ENCODE measurements at regions not wholly inside any gene's neighbourhood (a gene's known extent, or its start where the extent isn't known, plus 50 kb on each side); places are given as distances from the start of the nearest gene placed in this dataset.
"Not testable (repeated sequence)": the region's sequence is repeated elsewhere in the genome, so short reads cannot be mapped to it uniquely, and the experiment has no call there.

DNA sequence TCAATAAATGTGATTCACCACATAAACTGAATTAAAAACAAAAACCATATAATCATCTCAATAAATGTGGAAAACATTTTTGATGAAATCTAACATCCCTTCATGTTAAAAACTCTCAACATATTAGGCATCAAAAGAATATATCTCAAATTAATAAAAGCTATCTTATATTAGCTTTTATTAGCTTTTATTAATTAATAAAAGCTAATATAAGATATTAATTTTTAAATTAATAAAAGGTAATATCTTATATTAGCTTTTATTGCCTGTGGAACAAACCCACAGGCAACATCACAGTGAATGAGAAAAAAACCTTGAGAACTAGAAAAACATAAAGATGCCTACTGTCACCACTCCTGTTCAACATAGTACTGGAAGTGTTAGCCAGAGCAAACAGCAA is 338.9 kb upstream of the GRIA1 start:
- DNase-seq, result no peak

DNA sequence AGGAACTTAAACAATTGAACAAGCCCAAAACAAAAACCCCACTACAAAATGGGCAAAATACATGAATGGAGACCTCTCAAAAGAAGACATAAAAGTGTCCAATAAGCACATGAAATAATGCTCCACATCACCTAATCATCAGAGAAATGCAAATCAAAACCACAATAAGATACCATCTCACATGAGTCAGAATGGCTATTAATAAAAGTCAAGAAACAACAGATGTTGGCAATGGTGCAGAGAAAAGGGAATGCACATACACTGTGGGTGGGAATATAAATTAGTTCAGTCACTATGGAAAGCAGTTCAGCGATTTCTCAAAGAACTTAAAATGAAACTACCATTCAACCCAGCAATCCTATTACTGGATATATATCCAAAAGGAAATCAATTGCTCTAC is 337.4 kb upstream of the GRIA1 start:
- peak; percentile 66 for DNase-seq

DNA sequence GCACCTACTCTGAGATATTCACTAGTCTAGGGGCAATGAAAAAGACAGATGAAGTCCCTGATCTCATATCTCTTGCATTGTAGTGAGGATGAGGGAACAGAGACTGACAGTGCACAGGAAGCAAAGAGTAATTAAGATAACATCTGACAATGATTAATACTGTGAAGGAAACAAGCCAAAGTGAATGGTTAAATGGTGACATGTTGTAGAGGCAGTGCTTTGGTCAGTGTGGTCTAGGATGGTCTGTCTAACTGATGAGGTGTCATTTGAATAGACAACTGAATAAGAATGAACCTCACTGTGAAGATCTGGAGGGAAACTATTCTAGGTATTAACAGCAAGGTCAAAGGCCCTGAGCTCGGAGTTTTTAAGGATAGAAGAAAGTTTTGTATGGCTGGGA is 333.3 kb upstream of the GRIA1 start:
- DNase-seq, result peak; percentile 70

DNA sequence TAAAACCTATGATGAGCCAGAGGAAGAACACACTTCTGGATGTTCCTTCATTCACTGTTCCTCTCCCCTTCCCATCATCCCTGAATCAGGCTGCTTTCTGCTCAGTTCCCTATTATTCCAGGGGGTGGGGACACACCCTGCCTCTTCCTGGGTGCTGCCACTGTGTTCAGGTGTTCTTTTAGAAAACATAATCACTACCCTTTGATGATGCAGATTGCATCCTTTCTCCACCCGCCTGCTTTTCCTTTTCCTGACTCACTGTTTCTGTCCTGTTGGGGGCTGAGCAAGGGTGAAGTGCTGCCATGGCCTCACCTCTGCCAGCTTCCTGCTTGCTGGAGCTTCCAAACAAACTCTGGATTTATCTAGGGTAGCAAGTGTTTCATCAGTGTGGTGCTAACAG is 331.9 kb upstream of the GRIA1 start:
- no peak for DNase-seq

DNA sequence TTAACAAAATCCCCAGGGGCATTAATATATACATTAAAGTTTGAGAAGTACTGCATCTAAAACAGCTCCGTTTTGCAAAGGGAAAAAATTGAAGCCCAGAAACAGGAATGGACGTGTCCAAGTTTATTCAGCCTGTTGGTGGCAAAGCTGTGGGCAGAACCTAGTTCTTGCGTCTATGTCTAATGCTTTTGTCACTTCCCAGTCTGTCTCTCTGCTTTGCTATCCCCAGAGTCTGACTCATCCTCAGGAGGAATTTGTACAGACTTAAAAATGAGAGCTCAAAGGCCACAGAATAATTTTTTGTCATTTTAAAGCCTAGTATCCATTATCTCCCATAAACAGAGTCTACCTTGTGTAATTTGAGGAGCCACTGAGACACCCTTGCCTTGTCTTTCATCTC is 330.9 kb upstream of the GRIA1 start:
- DNase-seq, result peak; percentile 65

DNA sequence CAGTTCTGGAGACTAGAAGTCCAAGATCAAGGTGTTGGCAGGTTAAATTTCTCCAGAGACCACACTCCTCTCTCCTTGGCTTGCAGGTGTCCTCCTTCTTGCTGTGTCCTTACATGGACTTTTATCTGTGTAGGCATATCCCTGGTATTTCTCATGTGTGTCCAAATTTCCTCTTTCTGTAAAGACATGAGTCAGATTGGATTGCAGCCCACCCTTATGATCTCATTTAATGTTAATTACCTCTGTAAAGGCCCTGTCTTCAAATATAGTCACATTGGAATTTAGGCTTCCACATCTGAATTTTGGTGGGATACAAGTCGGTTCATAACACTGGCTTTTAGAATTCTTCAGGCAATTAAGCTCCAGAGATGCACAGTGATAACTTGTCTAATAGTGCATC is 322.2 kb upstream of the GRIA1 start:
- no peak for DNase-seq

DNA sequence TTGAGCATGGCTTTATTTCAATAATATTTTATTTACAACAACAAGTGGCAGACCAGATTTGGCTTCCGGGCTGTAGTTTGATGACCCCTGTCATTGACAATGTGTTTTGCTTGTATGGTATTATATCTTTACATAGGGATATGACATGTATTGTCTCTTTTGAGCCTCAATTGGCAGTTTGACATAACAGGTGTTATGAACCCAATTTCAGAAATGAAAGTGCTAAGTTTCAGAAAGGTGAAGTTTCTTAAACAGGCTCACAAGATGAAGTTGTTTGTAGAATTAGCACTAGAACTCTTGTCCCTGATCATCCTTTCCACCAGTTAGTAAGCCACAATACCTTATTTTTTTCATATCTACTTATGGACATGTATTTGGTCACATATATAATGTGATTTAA is 303.0 kb upstream of the GRIA1 start:
- no peak for DNase-seq

DNA sequence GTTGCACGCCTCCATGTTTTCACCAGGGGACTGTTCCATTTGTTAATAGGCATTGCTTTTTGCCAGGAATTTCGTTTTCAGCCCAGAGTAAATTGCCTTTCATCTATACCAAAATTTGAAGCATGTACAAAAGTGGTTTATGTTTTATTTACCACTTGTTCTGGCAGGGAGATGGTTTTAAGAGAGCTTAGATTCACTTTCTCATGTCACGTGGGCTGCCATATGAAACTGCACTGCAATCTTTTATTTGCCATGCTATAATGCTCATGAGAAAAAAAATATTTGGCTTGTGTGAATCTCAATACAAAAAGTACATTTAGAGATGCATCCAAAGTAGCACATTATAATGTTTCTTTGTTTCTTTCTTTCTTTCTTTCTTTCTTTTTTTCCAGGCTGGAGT is 284.1 kb upstream of the GRIA1 start:
- DNase-seq, result no peak

DNA sequence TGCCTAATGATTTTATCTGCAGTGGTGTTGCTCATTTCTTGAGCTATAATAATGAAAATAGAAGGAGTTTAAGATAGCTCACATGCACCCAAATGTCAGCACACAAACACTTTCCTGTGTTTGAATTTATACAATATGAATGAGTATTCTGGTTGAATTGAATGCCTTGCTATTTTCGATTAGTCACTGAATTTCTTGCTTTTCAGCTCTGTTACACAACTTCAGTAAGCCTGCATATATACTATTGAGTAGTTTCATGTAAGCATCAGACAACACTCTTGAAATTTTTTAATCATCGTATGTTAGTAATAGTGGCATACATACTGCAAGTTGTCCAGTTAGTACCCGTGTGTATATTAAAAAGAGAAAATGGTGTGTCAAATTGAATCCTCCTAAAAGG is 281.5 kb upstream of the GRIA1 start:
- no peak for DNase-seq

DNA sequence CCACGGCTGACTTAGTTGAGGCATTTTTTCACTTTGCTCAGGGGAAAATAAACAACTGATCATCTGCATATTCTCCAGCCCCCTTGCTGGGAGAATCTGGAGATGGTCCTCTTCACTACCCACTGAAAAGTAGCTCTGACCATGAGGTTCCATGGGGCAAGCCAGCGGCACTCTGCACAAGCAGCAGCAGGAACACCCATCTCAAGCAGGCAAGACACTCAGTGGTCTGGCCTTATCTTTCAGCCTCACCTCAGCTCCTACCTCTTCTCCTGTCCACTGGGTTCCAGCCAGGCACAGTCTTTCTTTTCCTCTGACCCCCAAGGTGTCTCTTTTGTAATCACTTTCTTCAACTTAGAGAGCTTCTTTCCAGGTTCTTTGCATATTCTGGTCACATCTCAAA is 280.8 kb upstream of the GRIA1 start:
- no peak for DNase-seq

DNA sequence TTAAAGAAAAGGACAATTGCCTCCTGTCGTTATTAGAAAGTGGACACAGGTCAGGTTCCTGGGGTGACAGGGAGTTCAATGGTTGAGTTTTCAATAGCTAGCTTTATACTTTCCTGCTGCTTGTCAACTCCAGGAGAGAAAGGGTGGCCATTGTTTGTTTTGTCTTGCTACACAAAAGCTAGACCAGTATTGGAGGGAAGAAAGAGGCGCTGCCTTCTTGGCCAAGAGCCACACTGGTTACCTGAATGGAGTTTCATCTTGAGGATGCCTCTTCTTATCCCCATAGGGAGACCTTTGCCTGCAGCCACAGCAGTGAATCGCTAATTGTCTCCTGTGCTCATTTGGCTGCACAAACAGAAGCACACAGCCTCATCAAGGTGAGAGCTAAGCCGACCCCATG is 279.4 kb upstream of the GRIA1 start:
- no peak for DNase-seq

DNA sequence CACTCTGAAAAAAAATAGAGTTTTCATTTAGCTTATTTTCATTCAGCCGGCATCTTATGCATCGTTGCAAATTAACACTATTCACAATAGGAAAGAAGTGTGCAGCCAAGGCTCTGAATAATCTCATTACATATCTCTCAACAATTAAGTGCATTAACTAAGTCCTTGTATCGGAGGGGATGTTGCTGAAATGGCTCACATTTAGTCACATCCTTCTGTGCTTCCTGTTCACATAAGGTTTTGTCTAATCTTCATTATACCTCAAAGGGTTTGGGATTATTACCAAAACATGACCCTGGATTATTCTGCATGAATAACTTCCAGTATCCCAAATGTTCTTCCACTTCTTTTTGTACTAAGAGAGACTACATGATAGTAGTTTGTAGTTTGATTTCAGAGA is 278.0 kb upstream of the GRIA1 start:
- no peak for DNase-seq

DNA sequence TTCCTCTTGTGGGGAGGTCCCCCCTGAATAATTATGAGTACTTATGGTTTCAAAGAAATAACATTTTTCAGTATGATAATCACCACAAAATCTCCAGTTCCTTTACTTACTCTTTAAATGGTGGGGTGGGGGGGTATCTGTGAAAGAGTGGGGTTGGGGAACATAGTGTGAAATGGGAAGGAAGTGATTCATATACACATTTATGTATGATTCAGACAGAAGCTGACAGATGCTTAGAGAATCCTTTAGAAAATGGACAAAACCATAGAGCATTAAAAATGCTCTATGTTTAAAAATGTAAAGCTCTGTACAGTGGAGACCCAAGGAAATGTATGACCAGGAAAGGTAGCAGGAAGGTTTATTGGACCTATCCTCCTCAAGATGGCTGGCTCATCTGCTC is 267.5 kb upstream of the GRIA1 start:
- peak; percentile 76 for DNase-seq

DNA sequence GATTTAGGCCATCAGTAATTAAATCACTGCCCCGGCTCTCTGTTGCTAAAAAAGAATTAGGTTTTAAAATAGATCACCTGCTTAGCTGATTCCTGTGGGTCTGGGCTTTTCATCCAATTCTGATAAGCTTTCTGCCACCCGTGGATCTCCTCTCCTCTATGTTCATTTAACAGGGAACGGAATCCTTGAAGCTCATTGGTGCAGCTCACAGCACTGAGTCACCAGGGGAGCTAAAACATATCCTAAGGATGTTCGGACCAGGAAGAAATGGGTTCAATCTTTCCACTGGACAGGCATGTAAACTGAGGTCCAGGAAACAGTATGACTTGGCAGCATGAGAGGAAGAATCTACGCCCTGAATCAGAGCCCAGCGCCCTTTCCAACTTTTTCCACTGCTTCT is 267.1 kb upstream of the GRIA1 start:
- DNase-seq, result peak; percentile 20

DNA sequence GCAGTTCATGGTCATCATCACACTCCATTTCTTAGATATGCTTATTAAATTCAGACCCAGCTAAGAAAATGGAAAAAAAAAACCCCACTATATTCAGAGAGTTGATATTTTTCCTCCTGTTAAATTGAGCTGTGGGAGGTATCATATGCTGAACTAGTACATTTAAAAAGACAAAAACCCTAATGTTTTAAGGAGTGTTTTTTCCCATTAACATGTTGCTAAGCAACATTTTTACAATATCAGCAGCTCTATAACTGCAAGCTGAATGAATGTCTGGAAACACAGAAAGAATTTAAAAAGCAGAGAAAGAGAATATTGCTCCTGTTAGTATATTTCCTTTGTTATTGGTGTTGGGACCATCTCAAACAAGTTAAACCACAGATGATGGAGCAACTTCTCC is 265.8 kb upstream of the GRIA1 start:
- DNase-seq, result no peak

DNA sequence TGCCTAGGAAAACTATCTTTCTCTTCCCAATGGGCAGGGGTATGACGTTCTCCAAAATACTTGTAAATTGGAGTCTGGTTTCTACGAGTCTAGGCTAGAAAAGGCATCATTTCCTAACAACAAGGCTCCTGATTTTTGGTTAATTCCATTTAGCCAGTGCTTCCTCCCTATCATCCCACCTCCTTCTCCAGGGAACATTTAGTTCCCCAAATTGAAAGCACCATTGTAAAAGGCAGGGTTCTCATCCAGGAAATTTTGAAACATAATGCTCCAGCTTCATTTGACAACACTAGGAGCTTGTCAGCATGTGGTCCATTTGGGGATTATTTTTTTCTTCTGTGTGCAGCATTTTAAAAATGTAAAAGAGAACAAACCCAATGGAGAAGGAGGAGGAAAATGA is 256.5 kb upstream of the GRIA1 start:
- DNase-seq, result no peak

DNA sequence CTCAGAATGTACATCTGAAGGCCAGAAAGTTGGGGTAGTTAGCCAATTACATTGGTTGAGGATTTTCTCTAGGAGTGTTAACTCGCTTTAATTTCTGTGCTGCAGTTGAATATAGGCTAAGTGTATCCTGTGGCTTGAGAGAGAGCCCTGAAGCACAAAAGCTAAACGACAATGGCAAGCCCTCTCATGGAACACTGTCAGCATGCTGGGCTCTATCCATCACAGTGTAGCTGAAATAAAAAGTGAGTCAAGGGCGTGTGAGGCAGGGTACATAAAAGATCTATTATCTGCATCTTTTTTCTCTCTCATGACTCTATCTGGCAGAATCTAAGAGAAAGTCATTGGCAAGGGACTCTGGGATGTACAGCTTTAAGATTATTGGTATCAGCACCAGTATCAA is 254.2 kb upstream of the GRIA1 start:
- DNase-seq, result no peak

DNA sequence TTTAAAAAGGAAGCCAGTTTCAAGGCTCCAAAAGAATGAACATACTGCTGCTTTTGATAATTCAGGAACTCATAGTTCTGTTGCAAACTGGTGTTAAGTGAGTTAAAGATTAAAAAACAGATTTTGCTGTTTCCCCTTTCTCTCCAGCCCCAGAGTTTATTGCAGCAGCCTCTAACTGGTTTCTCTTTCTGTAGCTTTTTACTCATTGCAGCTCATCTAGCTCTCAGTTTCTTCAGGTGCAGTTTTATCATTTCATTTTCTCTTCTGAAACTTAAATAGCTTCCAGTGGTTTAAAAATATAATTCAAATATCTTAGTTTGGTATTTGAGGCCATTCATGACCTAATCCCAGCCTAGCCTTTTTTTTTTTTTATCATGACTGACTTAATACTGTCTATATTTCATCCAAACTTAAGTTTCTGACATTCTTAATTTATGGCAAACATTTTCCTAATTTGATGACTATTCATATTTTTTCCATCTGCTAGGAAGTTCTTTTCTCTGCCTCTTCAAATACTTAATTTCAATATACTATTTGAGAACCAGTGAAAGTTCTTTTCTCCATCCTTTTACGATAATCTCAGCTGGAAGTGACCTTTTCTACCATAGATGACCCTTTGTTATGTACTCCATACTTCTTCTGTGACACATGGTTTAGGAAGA is 252.7 kb upstream of the GRIA1 start:
- DNase-seq, result no peak

DNA sequence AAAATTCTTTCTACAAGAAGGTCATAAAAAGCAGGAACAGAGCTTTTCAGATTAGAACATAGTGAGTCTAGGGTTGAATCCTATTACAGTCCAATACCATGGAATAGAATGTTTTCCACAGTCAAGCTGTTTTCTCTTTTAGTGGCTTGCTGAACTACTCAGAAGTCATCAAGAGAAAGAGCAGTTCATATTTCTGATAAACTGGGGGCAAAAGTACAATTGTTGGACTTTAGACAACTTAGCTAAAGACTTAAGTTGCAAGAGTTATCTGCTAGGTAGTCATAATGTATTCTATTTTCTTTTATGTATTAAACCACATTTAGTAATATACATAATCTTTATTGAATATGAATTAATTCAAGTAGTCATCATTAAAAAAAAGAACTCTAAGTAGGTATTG is 233.1 kb upstream of the GRIA1 start:
- DNase-seq, result no peak

DNA sequence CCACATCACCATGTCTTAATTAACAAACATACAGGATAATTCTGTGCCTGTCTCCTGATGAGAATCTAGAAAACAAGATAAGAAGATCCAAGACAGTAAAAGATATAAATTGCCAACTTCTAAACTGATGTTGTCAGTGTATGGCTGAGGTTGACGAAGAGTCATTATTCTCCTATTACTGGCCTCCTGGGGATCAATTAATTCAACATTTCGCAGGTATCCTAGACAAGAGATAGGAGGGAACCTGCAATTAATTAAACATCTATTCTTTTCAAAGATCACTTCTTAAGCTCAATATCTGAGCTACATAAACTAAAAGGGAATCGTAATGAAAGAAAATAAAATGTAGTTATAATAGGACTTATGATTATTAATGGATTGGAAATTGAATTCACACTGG is 232.0 kb upstream of the GRIA1 start:
- no peak for DNase-seq

DNA sequence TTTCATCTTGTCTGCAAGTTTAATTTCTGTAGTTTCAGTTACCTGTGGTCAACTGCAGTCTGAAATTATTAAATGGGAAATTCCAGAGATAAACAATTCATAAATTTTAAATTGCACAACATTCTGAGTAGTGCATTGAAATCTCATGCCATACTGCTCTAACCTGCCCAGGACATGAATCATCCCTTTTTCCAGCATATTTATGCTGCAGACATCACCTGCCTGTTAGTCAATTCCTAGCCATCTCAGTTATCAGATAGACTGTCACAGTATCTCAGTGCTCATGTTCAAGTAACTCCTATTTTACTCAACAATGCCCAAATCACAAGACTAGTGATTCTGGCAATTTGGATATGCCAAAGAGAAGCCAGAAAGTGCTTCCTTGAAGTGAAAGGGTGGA is 223.0 kb upstream of the GRIA1 start:
- DNase-seq, result no peak

DNA sequence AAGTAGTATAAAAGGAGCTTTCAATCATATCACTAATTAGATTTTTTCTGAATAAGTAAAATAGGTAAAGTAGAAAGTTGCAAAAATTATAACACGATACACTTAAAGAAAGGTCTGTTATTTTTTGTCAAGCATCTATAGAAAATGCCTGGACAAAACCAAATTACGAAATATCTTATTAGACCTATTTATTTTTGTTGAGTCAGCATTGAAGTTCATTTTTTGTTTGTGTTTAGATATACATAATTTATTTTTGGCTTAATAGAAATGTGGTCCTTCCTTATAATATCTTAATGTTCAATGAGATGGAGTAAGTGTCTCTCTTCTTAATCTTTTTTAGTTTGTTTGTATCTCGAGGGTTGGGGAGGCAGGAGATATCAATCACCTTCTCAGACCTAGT is 214.8 kb upstream of the GRIA1 start:
- DNase-seq, result no peak

DNA sequence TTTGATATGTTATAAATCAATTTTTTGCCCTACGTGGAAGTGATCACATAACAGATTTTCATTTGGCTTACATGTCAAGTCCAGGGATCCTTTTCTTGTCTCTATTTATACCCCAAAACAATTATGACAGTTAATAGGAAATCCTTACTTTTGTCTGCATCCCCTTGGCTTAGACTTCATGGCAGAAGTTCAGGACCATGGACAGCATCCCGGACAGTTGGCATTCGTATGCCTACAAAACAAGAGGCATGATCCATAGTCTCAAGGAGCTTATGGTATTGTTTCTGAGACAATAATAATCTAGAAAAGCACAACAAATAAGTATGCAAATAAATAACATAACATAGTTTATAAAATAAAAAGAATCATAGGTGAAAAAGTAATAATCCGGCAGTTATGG is 214.3 kb upstream of the GRIA1 start:
- DNase-seq, result peak; percentile 35

DNA sequence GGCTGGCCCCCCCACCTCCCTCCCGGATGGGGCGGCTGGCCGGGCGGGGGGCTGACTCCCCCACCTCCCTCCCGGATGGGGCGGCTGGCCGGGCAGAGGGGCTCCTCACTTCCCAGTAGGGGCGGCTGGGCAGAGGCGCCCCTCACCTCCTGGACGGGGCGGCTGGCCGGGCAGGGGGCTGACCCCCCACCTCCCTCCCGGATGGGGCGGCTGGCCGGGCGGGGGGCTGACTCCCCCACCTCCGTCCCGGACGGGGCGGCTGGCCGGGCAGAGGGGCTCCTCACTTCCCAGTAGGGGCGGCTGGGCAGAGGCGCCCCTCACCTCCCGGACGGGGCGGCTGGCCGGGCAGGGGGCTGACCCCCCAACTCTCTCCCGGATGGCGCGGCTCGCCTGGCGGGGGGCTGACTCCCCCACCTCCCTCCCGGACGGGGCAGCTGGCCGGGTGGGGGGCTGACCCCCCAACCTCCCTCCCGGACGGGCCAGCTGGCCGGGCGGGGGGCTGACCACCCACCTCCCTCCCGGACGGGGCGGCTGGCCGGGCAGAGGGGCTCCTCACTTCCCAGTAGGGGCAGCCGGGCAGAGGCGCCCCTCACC is 194.1 kb upstream of the GRIA1 start:
- DNase-seq, result not testable (repeated sequence)

DNA sequence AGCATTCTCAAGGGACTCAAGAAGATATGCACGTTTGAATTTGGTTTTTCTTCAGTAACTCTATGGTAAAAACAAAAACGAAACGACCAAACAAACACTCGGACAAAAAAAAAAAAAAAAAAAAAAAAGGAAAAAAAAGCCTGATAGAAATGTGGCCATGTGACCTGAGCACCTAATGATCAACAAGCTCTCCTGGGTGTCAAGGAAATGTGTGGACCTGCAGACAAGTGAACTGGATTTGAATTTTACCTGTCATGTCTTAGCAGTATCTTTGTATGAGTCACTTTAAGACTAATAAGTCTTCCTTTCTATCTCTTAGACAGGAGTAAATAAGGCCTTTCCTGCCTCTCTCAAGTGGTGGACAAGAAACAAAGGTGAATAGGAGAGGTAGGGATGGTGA is 190.6 kb upstream of the GRIA1 start:
- no peak for DNase-seq

DNA sequence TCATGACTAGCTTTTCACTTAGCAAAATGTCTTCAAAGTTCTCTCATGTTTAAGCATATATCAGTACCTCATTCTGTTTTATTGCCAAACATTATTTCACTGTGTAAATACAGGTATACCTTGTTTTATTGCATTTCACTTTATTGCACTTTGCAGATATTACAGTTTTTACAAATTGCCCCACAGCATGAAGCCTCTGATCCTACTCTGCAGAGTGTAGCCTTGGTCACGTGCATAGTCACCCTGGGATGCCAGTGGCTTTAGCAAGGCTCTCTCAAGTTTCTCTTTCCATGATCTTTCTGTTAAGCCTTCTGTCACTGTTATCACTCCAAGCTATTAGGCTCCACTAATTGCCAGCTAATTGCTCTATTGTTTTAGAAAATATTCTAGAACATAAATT is 182.2 kb upstream of the GRIA1 start:
- DNase-seq, result no peak
